ENCODE measurements at regions not wholly inside any gene's neighbourhood (a gene's known extent, or its start where the extent isn't known, plus 50 kb on each side); places are given as distances from the start of the nearest gene placed in this dataset.

DNA sequence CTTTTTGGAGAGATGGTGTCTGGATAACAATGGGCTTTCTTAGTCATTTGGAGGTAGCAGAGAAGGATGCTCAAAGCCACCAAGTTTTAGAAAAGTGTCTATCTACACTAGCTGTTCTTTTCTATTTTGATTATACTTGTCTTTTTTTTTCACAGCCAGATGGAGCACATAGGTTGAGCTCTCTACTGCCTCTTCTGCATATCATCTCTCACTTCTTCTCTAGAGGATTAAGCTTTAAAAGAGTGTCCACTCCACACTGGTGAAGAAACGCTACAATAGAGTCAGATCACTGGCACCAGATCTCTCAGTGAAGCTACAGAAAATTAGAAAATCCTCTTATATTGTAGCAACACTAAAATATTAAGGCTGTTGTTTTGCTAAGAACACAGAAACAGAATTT is 145.3 kb upstream of the MBNL1 start (continued):
- TF ChIP-seq, protein P1, sequence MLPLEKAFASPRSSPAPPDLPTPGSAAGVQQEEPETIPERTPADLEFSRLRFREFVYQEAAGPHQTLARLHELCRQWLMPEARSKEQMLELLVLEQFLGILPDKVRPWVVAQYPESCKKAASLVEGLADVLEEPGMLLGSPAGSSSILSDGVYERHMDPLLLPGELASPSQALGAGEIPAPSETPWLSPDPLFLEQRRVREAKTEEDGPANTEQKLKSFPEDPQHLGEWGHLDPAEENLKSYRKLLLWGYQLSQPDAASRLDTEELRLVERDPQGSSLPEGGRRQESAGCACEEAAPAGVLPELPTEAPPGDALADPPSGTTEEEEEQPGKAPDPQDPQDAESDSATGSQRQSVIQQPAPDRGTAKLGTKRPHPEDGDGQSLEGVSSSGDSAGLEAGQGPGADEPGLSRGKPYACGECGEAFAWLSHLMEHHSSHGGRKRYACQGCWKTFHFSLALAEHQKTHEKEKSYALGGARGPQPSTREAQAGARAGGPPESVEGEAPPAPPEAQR (CRISPR knock-in tag; IDR thresholded peaks at IDR 0.05): no peak

DNA sequence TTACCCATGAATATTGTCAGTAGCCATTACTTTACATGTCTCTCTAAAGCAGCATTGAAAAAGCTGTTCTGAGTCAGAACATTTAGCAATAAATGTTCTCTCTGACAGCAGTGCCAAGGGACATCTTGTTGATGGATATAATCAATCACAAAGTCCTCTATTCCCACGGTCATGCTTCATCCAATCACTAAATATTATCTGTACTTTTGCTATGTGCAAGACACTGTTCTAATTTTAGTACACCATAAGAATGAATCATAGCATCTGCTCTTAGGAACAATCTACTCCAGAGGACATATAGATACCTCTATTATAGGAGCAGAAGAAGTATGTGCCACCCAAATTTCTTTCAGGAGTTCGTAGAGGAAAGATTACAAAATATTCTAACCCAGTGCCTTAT is 142.5 kb upstream of the MBNL1 start:
- no peaks in the 10 kb centered on the region for H3K4me1 Mint-ChIP-seq
- no peak overlapping the region for H3K27ac Mint-ChIP-seq
- CTCF ChIA-PET: no interaction called here
- DNase-seq (ENCODE audit: low spot score) (no peak), ATAC-seq (no peak)
- TF ChIP-seq TEAD4 (CRISPR knock-in tag; IDR thresholded peaks at IDR 0.05): no peak
- no peak for TF ChIP-seq ZNF396 (CRISPR knock-in tag; IDR thresholded peaks at IDR 0.05; ENCODE audit: borderline replicate concordance)
- TF ChIP-seq, protein P1 (CRISPR knock-in tag; IDR thresholded peaks at IDR 0.05): no peak
- TF ChIP-seq, protein P2, sequence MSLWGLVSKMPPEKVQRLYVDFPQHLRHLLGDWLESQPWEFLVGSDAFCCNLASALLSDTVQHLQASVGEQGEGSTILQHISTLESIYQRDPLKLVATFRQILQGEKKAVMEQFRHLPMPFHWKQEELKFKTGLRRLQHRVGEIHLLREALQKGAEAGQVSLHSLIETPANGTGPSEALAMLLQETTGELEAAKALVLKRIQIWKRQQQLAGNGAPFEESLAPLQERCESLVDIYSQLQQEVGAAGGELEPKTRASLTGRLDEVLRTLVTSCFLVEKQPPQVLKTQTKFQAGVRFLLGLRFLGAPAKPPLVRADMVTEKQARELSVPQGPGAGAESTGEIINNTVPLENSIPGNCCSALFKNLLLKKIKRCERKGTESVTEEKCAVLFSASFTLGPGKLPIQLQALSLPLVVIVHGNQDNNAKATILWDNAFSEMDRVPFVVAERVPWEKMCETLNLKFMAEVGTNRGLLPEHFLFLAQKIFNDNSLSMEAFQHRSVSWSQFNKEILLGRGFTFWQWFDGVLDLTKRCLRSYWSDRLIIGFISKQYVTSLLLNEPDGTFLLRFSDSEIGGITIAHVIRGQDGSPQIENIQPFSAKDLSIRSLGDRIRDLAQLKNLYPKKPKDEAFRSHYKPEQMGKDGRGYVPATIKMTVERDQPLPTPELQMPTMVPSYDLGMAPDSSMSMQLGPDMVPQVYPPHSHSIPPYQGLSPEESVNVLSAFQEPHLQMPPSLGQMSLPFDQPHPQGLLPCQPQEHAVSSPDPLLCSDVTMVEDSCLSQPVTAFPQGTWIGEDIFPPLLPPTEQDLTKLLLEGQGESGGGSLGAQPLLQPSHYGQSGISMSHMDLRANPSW (CRISPR knock-in tag; conservative IDR thresholded peaks at IDR 0.05; ENCODE audit: low read depth): no peak
- TF ChIP-seq, protein P3, sequence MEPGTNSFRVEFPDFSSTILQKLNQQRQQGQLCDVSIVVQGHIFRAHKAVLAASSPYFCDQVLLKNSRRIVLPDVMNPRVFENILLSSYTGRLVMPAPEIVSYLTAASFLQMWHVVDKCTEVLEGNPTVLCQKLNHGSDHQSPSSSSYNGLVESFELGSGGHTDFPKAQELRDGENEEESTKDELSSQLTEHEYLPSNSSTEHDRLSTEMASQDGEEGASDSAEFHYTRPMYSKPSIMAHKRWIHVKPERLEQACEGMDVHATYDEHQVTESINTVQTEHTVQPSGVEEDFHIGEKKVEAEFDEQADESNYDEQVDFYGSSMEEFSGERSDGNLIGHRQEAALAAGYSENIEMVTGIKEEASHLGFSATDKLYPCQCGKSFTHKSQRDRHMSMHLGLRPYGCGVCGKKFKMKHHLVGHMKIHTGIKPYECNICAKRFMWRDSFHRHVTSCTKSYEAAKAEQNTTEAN (CRISPR knock-in tag; IDR thresholded peaks at IDR 0.05): no peak
- TF ChIP-seq JAZF1 (CRISPR knock-in tag; IDR thresholded peaks at IDR 0.05): no peak
- TF ChIP-seq IRF2 (CRISPR knock-in tag; IDR thresholded peaks at IDR 0.05; ENCODE audit: borderline replicate concordance, low read depth): no peak
- TF ChIP-seq SP1 (CRISPR knock-in tag; conservative IDR thresholded peaks at IDR 0.05): no peak
- H3K27me3 Mint-ChIP-seq (ENCODE audit: low read depth): no peaks in the 10 kb centered on the region
- H3K36me3 Mint-ChIP-seq: no peaks in the 10 kb centered on the region
- no peaks in the 10 kb centered on the region for H3K9me3 Mint-ChIP-seq
- no peak overlapping the region for H3K4me3 Mint-ChIP-seq
- POLR2A ChIA-PET: no interaction called here

DNA sequence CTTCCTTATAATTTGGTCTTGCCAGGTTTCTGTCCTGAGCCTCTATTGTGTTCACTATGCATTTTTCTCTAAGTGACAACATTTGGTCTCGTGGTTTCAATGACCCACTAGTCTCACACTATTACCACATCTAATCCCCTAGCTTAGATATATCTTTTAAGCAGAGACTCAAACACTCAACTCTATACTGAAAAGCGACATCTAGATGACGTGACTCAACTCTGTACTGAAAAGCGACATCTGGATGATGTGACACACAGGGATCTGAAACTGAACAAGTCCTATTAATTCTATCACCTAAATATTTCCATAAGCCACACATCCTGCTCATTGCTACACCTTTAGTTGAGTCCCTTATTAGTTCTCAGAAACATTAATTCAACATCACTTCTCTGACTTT is 141.7 kb upstream of the MBNL1 start:
- no peaks in the 10 kb centered on the region for H3K4me1 Mint-ChIP-seq
- ATAC-seq (no peak), DNase-seq (ENCODE audit: low spot score) (no peak)
- POLR2A ChIA-PET: no interaction called here
- H3K27me3 Mint-ChIP-seq (ENCODE audit: low read depth): no peaks in the 10 kb centered on the region
- TF ChIP-seq TEAD4 (CRISPR knock-in tag; IDR thresholded peaks at IDR 0.05) (no peak), FOXJ3 (CRISPR knock-in tag; IDR thresholded peaks at IDR 0.05; ENCODE audit: borderline replicate concordance) (no peak), ZNF232 (CRISPR knock-in tag; IDR thresholded peaks at IDR 0.05) (no peak), SMAD4 (CRISPR knock-in tag; IDR thresholded peaks at IDR 0.05) (no peak)
- TF ChIP-seq, protein P4, sequence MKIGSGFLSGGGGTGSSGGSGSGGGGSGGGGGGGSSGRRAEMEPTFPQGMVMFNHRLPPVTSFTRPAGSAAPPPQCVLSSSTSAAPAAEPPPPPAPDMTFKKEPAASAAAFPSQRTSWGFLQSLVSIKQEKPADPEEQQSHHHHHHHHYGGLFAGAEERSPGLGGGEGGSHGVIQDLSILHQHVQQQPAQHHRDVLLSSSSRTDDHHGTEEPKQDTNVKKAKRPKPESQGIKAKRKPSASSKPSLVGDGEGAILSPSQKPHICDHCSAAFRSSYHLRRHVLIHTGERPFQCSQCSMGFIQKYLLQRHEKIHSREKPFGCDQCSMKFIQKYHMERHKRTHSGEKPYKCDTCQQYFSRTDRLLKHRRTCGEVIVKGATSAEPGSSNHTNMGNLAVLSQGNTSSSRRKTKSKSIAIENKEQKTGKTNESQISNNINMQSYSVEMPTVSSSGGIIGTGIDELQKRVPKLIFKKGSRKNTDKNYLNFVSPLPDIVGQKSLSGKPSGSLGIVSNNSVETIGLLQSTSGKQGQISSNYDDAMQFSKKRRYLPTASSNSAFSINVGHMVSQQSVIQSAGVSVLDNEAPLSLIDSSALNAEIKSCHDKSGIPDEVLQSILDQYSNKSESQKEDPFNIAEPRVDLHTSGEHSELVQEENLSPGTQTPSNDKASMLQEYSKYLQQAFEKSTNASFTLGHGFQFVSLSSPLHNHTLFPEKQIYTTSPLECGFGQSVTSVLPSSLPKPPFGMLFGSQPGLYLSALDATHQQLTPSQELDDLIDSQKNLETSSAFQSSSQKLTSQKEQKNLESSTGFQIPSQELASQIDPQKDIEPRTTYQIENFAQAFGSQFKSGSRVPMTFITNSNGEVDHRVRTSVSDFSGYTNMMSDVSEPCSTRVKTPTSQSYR (CRISPR knock-in tag; IDR thresholded peaks at IDR 0.05): no peak
- TF ChIP-seq, protein P5, sequence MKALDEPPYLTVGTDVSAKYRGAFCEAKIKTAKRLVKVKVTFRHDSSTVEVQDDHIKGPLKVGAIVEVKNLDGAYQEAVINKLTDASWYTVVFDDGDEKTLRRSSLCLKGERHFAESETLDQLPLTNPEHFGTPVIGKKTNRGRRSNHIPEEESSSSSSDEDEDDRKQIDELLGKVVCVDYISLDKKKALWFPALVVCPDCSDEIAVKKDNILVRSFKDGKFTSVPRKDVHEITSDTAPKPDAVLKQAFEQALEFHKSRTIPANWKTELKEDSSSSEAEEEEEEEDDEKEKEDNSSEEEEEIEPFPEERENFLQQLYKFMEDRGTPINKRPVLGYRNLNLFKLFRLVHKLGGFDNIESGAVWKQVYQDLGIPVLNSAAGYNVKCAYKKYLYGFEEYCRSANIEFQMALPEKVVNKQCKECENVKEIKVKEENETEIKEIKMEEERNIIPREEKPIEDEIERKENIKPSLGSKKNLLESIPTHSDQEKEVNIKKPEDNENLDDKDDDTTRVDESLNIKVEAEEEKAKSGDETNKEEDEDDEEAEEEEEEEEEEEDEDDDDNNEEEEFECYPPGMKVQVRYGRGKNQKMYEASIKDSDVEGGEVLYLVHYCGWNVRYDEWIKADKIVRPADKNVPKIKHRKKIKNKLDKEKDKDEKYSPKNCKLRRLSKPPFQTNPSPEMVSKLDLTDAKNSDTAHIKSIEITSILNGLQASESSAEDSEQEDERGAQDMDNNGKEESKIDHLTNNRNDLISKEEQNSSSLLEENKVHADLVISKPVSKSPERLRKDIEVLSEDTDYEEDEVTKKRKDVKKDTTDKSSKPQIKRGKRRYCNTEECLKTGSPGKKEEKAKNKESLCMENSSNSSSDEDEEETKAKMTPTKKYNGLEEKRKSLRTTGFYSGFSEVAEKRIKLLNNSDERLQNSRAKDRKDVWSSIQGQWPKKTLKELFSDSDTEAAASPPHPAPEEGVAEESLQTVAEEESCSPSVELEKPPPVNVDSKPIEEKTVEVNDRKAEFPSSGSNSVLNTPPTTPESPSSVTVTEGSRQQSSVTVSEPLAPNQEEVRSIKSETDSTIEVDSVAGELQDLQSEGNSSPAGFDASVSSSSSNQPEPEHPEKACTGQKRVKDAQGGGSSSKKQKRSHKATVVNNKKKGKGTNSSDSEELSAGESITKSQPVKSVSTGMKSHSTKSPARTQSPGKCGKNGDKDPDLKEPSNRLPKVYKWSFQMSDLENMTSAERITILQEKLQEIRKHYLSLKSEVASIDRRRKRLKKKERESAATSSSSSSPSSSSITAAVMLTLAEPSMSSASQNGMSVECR (CRISPR knock-in tag; IDR thresholded peaks at IDR 0.05; ENCODE audit: borderline replicate concordance): no peak
- H3K36me3 Mint-ChIP-seq: no peaks in the 10 kb centered on the region
- CTCF ChIA-PET: no interaction called here
- H3K27ac Mint-ChIP-seq: no peak overlapping the region
- no peaks in the 10 kb centered on the region for H3K9me3 Mint-ChIP-seq
- no peak overlapping the region for H3K4me3 Mint-ChIP-seq
